ENCODE measurements at regions not wholly inside any gene's neighbourhood (a gene's known extent, or its start where the extent isn't known, plus 50 kb on each side); places are given as distances from the start of the nearest gene placed in this dataset.

- TF ChIP-seq INSM2 (tag by site-specific recombination; IDR thresholded peaks at IDR 0.05) (no peak), ZNF223 (tag by site-specific recombination; IDR thresholded peaks at IDR 0.05) (no peak)
Measured at GRCh38 chr3:90026406-90026805, 919.0 kb downstream of the EPHA3 start (continued).

- TF ChIP-seq ZNF704 (tag by site-specific recombination; IDR thresholded peaks at IDR 0.05) (no peak), ZNF837 (tag by site-specific recombination; IDR thresholded peaks at IDR 0.05) (no peak), ZNF585B (tag by site-specific recombination; IDR thresholded peaks at IDR 0.05) (no peak), ZNF311 (tag by site-specific recombination; IDR thresholded peaks at IDR 0.05; ENCODE audit: borderline replicate concordance) (no peak), ZNF280C (tag by site-specific recombination; IDR thresholded peaks at IDR 0.05) (no peak), ZNF26 (tag by site-specific recombination; IDR thresholded peaks at IDR 0.05) (no peak), ZNF341 (tag by site-specific recombination; IDR thresholded peaks at IDR 0.05; ENCODE audit: low read depth) (no peak), ZNF221 (tag by site-specific recombination; IDR thresholded peaks at IDR 0.05; ENCODE audit: borderline replicate concordance) (no peak)
- Histone ChIP-seq H3K4me1 (ENCODE audit: control insufficient read depth, insufficient read depth, low read length) (no peaks in the 10 kb centered on the region), H3K27ac (ENCODE audit: extremely low read depth, low read depth, low read length) (no peak overlapping the region), H3K4me3 (ENCODE audit: low read depth, low read length) (no peak overlapping the region), H3K36me3 (ENCODE audit: control insufficient read depth in 2 of 2, insufficient read depth in 1 of 2, low read length in 2 of 2) (no peaks in the 10 kb centered on the region), H3K9me3 (ENCODE audit: control insufficient read depth, insufficient read depth, low read depth, low read length) (no peaks in the 10 kb centered on the region)
- POLR2A ChIA-PET: no interaction called here
- CTCF ChIA-PET: no interaction called here
Measured at GRCh38 chr3:90031121-90031520, 923.7 kb downstream of the EPHA3 start.

- ChIA-PET CTCF (no interaction called here), POLR2A (no interaction called here)
- Histone ChIP-seq H3K4me3 (ENCODE audit: low read depth, low read length) (no peak overlapping the region), H3K27ac (ENCODE audit: extremely low read depth, low read depth, low read length) (no peak overlapping the region), H3K4me1 (ENCODE audit: control insufficient read depth, insufficient read depth, low read length) (no peaks in the 10 kb centered on the region), H3K9me3 (ENCODE audit: control insufficient read depth, insufficient read depth, low read depth, low read length) (no peaks in the 10 kb centered on the region), H3K36me3 (ENCODE audit: control insufficient read depth in 2 of 2, insufficient read depth in 1 of 2, low read length in 2 of 2) (no peaks in the 10 kb centered on the region)
- 0 out of 2 replicates have a peak, but pooled peaks have one; percentile 9 for TF ChIP-seq TRIM28 (IDR thresholded peaks at IDR 0.05; ENCODE audit: borderline replicate concordance, low read length)
- TF ChIP-seq TCF7L2 (IDR thresholded peaks at IDR 0.05; ENCODE audit: borderline replicate concordance, low read depth, low read length): no peak
Measured at GRCh38 chr3:90032980-90033641, 925.7 kb downstream of the EPHA3 start.

GRCh38 chr3:90034038-90034437, 926.6 kb downstream of the EPHA3 start:
- H3K27ac ChIP-seq (ENCODE audit: extremely low read depth, low read depth, low read length): no peak overlapping the region
- TF ChIP-seq ZNF626 (tag by site-specific recombination; IDR thresholded peaks at IDR 0.05) (no peak), ZSCAN18 (tag by site-specific recombination; IDR thresholded peaks at IDR 0.05) (no peak), PRDM6 (tag by site-specific recombination; IDR thresholded peaks at IDR 0.05) (no peak), ZEB2 (tag by site-specific recombination; IDR thresholded peaks at IDR 0.05) (no peak), SP7 (tag by site-specific recombination; IDR thresholded peaks at IDR 0.05) (no peak), ZFP3 (tag by site-specific recombination; IDR thresholded peaks at IDR 0.05; ENCODE audit: low read depth) (no peak), SP2 (tag by site-specific recombination; IDR thresholded peaks at IDR 0.05) (no peak)
- no peaks in the 10 kb centered on the region for H3K9me3 ChIP-seq (ENCODE audit: control insufficient read depth, insufficient read depth, low read depth, low read length)
- no peak overlapping the region for H3K4me3 ChIP-seq (ENCODE audit: low read depth, low read length)
- no peaks in the 10 kb centered on the region for H3K36me3 ChIP-seq (ENCODE audit: control insufficient read depth in 2 of 2, insufficient read depth in 1 of 2, low read length in 2 of 2)
- ChIA-PET POLR2A (no interaction called here), CTCF (no interaction called here)
- no peaks in the 10 kb centered on the region for H3K4me1 ChIP-seq (ENCODE audit: control insufficient read depth, insufficient read depth, low read length)

All from HEK293 (cell line).